Thymus (tissue), 11 donors: ENCODE measurements at regions not wholly inside any gene's neighbourhood (a gene's known extent, or its start where the extent isn't known, plus 50 kb on each side); places are given as distances from the start of the nearest gene placed in this dataset.
"Not testable (repeated sequence)": the region's sequence is repeated elsewhere in the genome, so short reads cannot be mapped to it uniquely, and the experiment has no call there.

Source experiments
- DNase-seq, 9 donors: peaks; one replicate each; pipeline ENCODE4 v3.0.0-alpha.2; 2013; ENCODE audit warnings: low spot score in 9 of 9, low read depth in 6 of 9, missing footprints in 1 of 9
- H3K27ac ChIP-seq, 2 donors: one replicate each; pipeline ENCODE4 v1.5.1; 2013; ENCODE audit warnings: control low read depth in 1 of 2, low read depth in 1 of 2, low read length in 1 of 2, mild to moderate bottlenecking in 1 of 2, moderate library complexity in 1 of 2
- H3K27me3 ChIP-seq, 2 donors: one replicate each; pipeline ENCODE4 v1.5.1; 2013; ENCODE audit warnings: low read length in 1 of 2; ENCODE audit not compliant: control insufficient read depth in 2 of 2, insufficient read depth in 1 of 2
- H3K36me3 ChIP-seq, 2 donors: one replicate each; pipeline ENCODE4 v1.5.1; 2013; ENCODE audit warnings: low read length in 1 of 2, mild to moderate bottlenecking in 1 of 2, moderate library complexity in 1 of 2; ENCODE audit not compliant: control insufficient read depth in 2 of 2, insufficient read depth in 2 of 2
- H3K4me1 ChIP-seq, 2 donors: one replicate each; pipeline ENCODE4 v1.5.1; 2013; ENCODE audit warnings: low read length in 2 of 2; ENCODE audit not compliant: control insufficient read depth in 2 of 2, insufficient read depth in 2 of 2
- H3K4me3 ChIP-seq, 2 donors: one replicate each; pipeline ENCODE4 v1.5.1; 2013; ENCODE audit warnings: low read length in 2 of 2, control low read depth in 1 of 2, mild to moderate bottlenecking in 1 of 2
- H3K9me3 ChIP-seq, 2 donors: one replicate each; pipeline ENCODE4 v1.5.1; 2013; ENCODE audit warnings: low read length in 1 of 2, mild to moderate bottlenecking in 1 of 2; ENCODE audit not compliant: control insufficient read depth in 2 of 2, insufficient read depth in 1 of 2
- WGBS: extraction: QIAGEN DNeasy Blood & Tissue Kit; methylation state at CpG from one replicate; pipeline ENCODE4 v1.1.7; 2013; 5-methylcytosine and 5-hydroxymethylcytosine counted together
- donor health status: healthy.

DNA sequence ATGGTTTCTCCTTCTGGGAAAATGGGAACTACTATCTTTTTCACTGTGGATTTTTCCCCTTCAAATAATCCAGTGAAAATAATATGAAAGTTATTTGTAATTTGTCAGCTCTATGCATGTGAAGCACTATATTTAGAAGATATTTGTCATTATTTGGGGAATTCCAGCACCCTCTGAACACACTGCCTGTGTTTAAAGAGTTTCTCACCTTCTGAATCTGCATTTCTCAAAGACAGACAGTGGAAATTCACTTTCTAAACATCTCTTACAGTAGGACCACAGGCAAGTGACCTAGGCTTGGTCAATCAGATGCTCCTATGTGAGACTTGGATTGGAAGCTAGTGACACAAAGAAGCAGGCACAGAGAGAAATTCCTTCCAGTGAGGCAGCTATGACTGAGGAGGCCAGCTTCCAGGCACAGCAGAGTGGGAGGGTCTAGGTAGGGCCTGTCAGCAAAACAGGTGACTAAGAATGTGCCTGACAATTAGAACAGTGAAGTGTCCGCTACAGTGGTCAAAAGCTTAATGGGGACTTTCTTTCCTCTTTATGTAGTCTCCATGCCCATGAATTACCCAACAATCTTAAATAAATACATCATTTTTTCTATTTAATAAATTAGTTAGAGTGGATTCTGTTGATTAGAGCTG, 167.2 kb downstream of the HMHB1 start:
- no peaks in the 10 kb centered on the region for H3K4me1 ChIP-seq
- DNase-seq: no peak
- no peaks in the 10 kb centered on the region for H3K9me3 ChIP-seq
- no peak overlapping the region for H3K27ac ChIP-seq
- H3K36me3 ChIP-seq: no peaks in the 10 kb centered on the region
- H3K27me3 ChIP-seq: no peaks in the 10 kb centered on the region
- H3K4me3 ChIP-seq: no peak overlapping the region
- 33% methylated on average over 1 of the region's 1 CpG for whole genome bisulfite sequencing

DNA sequence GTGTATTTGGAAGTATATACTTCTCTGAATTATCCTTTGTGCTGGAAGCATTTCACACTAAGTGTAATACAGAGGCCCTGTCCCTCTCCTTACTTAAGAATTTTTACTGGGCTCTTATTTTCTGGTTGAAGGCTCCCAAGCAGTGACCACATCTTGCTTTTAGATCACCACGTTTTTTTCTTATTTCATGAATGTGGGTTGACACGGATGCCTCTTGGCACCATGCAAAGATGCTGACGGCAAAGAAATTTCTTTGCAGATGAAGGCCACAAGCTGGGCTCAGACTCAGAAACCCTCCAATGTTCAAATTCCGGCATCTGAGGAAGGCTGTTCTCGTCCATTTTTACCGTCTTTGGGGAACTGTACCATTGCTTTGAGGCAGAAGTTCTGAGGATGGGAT, 168.5 kb downstream of the HMHB1 start:
- WGBS: 97% methylated on average over 6 of the region's 6 CpGs
- Histone ChIP-seq H3K4me1 (no peaks in the 10 kb centered on the region), H3K4me3 (no peak overlapping the region), H3K27me3 (no peaks in the 10 kb centered on the region), H3K9me3 (no peaks in the 10 kb centered on the region), H3K36me3 (no peaks in the 10 kb centered on the region), H3K27ac (no peak overlapping the region)
- DNase-seq: no peak

DNA sequence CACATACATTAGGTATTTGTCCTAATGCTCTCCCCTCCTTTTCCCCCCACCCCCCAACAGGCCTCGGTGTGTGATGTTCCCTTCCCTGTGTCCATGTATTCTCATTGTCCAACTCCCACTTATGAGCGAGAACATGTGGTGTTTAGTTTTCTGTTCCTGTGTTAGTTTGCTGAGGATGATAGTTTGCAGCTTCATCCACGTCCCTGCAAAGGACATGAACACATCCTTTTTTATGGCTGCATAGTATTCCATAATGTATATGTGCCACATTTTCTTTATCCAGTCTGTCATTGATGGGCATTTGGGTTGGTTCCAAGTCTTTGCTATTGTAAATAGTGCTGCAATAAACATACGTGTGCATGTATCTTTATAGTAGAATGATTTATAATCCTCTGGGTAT, 171.0 kb downstream of the HMHB1 start:
- not testable (repeated sequence) for H3K9me3 ChIP-seq, H3K27ac ChIP-seq, H3K36me3 ChIP-seq, DNase-seq, H3K27me3 ChIP-seq, H3K4me3 ChIP-seq, H3K4me1 ChIP-seq
- 98% methylated on average over 4 of the region's 4 CpGs for WGBS

DNA sequence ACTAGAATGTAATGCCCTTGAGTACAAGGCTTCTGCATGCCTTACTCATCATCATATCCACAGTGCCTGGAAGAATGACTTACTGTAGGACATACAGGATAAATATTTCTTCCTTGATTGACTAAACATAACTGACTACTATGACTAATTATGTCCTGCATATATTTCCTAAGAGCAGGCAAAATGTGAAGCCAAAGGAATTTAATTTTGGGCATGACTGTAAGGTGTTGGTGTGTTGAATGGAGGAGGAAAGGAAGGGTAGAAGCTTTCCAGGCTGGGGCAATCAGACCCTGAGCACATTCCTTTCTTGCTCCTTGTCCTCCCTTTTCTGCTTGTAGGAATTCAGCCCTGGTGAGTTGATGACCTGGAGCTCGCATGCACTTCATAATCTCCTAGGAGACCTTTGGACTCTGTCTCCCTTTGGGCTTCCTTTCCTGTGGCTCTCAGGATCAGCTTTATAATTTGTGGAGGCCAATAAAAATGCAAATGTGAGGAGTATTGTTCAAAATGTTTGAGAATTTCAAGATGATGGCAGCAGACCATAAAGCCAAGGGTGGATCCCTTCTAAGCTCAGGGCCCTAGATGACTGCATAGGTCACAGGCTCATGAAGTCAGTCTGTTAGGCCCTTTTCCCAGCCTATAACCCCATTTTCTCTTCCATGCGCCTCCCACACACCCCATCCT, 174.0 kb downstream of the HMHB1 start:
- DNase-seq: no peak
- Histone ChIP-seq H3K36me3 (no peaks in the 10 kb centered on the region), H3K4me1 (no peaks in the 10 kb centered on the region), H3K27me3 (no peaks in the 10 kb centered on the region), H3K4me3 (no peak overlapping the region), H3K9me3 (no peaks in the 10 kb centered on the region), H3K27ac (no peak overlapping the region)
- WGBS: 98% methylated on average over 2 of the region's 2 CpGs

DNA sequence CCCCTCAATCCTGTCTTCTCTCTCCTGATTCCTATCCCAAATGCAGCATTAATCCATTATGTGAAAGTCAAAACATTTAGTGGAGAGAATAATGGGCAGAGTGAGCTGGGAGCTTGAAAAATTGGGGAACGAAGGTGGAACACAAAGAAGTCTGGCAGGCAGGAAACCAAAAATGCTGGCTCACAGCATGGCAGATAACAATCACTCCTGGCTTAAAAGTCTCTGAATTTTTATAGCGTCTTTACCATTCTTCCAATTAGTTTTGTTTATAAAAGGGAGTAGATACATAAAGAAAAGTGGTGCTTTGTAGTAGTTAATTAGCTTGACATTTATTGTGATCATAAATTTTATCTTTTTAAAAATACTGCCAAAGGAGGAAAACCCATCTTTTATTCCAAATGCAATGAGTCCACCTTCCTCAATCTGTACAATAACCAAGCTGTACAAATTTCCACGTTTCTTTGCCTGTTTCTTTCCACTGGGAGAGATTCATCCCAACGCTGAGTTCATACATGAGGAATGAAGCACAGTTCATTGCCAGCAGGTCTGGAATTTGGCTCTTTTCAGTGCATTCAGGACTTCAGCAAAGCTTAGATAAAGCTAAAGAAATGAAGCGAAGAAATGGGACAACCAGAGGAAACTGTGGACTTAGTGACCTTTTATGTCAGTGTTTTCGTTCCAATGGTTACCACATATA, 174.7 kb downstream of the HMHB1 start:
- no peaks in the 10 kb centered on the region for H3K9me3 ChIP-seq
- H3K27ac ChIP-seq: no peak overlapping the region
- no peaks in the 10 kb centered on the region for H3K27me3 ChIP-seq
- H3K4me1 ChIP-seq: no peaks in the 10 kb centered on the region
- no peaks in the 10 kb centered on the region for H3K36me3 ChIP-seq
- DNase-seq: no peak
- WGBS: 62% methylated on average over 6 of the region's 6 CpGs
- no peak overlapping the region for H3K4me3 ChIP-seq

DNA sequence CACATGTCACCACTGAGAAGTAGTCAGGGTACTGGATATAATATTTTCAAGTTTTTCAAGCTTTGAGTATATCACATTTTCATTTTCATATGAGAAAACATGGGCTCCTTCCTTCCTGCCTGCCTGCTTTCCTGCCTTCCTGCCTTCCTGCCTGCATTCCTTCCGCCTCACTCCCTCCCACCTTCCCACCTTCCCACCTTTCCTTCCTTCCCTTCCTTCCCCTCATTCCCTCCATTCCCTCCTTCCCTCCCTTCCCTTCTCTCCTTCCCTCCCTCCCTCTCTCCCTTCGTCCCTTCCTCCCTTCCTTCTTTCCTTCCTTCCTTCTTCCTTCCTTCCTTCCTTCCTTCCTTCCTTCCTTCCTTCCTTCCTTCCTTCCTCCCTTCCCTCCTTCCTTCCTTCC, 175.3 kb downstream of the HMHB1 start:
- H3K27ac ChIP-seq: no peak overlapping the region
- H3K4me3 ChIP-seq: no peak overlapping the region
- no peaks in the 10 kb centered on the region for H3K9me3 ChIP-seq
- 95% methylated on average over 1 of the region's 2 CpGs for WGBS
- no peaks in the 10 kb centered on the region for H3K4me1 ChIP-seq
- no peaks in the 10 kb centered on the region for H3K27me3 ChIP-seq
- no peak for DNase-seq
- H3K36me3 ChIP-seq: no peaks in the 10 kb centered on the region

DNA sequence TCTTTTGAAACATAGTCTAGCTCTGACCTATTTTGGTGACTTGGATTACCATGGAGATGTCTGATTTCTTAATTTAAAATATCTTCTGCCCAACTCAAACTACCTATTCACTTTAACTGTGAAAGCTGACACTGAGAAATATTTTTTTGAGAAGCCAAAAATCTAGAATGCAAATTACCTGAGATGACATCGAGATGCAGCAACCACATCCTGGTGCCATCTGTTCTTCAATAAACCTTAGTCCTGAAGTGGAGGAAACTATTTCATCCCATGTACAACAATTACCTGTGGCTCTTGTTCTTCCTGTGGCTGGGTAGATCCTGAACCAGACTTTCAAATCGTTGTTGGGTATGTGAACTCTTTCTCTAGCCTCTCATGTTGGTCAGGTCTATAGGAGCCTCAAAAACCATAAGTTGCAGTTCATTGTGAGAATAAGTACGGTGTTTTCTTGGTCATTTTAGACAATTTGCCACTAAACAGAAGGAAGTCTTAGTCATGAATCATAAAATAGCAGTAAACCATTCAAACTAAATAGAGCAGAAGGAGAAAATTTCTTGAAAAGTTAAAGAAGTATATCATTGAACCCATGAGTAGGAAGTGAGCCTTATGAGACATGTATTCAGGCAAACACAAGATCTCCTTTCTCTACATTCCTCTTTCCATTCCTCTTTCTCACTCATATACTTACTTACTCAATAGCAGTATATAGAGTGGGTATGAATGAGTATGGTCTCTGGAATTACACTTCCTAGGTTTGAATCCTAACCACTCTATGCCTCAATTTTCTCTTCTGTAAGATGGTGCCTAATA, 176.0 kb downstream of the HMHB1 start:
- Histone ChIP-seq H3K4me1 (no peaks in the 10 kb centered on the region), H3K4me3 (no peak overlapping the region), H3K27ac (no peak overlapping the region), H3K36me3 (no peaks in the 10 kb centered on the region), H3K27me3 (no peaks in the 10 kb centered on the region), H3K9me3 (no peaks in the 10 kb centered on the region)
- no peak for DNase-seq
- WGBS: 58% methylated on average over 3 of the region's 3 CpGs

DNA sequence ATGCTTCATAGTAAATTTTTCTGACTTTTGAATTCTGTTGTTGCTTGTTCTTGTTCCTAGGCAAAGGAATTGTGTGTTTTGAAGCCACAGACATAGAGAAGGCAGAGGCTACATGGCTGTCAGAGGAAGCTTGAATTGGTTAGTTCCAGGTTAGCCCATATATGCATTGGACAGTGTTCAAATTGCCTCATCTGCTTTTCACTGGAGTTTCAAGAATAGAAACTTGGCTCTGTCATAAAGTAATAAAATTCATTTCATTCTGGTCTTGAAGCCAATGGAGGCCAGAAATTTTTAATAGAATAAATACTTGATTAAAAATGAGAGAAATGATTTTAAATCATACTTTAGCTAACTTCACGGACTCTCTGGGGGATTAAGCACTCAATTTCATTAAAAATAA, 178.0 kb downstream of the YIPF5 start:
- H3K27me3 ChIP-seq: no peaks in the 10 kb centered on the region
- 93% methylated on average over 1 of the region's 1 CpG for WGBS

DNA sequence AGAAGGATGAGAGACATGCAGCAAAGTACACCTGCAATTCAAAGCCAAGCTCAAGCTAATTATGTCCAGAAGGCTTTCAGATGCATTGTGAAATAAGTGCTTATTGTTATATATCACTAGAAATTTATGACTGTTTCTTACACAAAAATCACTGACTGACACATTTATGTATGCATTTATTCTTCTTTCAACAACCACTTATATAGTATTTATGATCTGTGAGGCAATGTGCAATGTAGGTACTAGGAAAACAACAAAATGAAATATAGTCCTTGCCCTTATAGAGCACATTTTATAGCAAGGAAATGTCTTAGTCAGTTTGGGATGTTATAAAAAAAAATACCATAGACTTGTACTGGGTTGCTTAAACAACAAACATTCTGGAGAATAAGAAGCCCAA, 167.6 kb downstream of the YIPF5 start:
- H3K27me3 ChIP-seq: no peaks in the 10 kb centered on the region
- H3K4me3 ChIP-seq: no peak overlapping the region
- H3K36me3 ChIP-seq: no peaks in the 10 kb centered on the region
- DNase-seq: no peak
- H3K4me1 ChIP-seq: no peaks in the 10 kb centered on the region
- no peaks in the 10 kb centered on the region for H3K9me3 ChIP-seq
- no peak overlapping the region for H3K27ac ChIP-seq

More for the DNA sequence above, 178.0 kb downstream of the YIPF5 start:
- Histone ChIP-seq H3K4me1 (no peaks in the 10 kb centered on the region), H3K4me3 (no peak overlapping the region), H3K27ac (no peak overlapping the region), H3K9me3 (no peaks in the 10 kb centered on the region), H3K36me3 (no peaks in the 10 kb centered on the region)
- no peak for DNase-seq
